ENCODE measurements at regions not wholly inside any gene's neighbourhood (a gene's known extent, or its start where the extent isn't known, plus 50 kb on each side); places are given as distances from the start of the nearest gene placed in this dataset.
"Not testable (repeated sequence)": the region's sequence is repeated elsewhere in the genome, so short reads cannot be mapped to it uniquely, and the experiment has no call there.

GRCh38 chr12:19779395-19780056, 340.2 kb downstream of the AEBP2 start:
- DNase-seq, result no peak

GRCh38 chr12:19780460-19780859, 341.2 kb downstream of the AEBP2 start:
- no peak for DNase-seq

GRCh38 chr12:19783547-19784444, 344.5 kb downstream of the AEBP2 start:
- DNase-seq, result no peak

- no peak for DNase-seq
Measured at GRCh38 chr12:19792028-19792427, 352.7 kb downstream of the AEBP2 start.

GRCh38 chr12:19794116-19794515, 354.8 kb downstream of the AEBP2 start:
- DNase-seq, result no peak

- DNase-seq, result no peak
Measured at GRCh38 chr12:19799216-19799615, 359.9 kb downstream of the AEBP2 start.

- no peak for DNase-seq
Measured at GRCh38 chr12:19799895-19800602, 360.8 kb downstream of the AEBP2 start.

GRCh38 chr12:19800884-19801283, 361.6 kb downstream of the AEBP2 start:
- DNase-seq, result no peak

- no peak for DNase-seq
Measured at GRCh38 chr12:19801941-19802340, 362.6 kb downstream of the AEBP2 start.

GRCh38 chr12:19802915-19803314, 363.6 kb downstream of the AEBP2 start:
- DNase-seq, result no peak

- no peak for DNase-seq
Measured at GRCh38 chr12:19804737-19805136, 365.4 kb downstream of the AEBP2 start.

- no peak for DNase-seq
Measured at GRCh38 chr12:19808371-19808770, 369.1 kb downstream of the AEBP2 start.

GRCh38 chr12:19810213-19810612, 370.9 kb downstream of the AEBP2 start:
- DNase-seq, result no peak

- no peak for DNase-seq
Measured at GRCh38 chr12:19811922-19812321, 372.6 kb downstream of the AEBP2 start.

- no peak for DNase-seq
Measured at GRCh38 chr12:19819231-19819630, 379.9 kb downstream of the AEBP2 start.

- DNase-seq, result no peak
Measured at GRCh38 chr12:19822476-19822875, 383.2 kb downstream of the AEBP2 start.

- not testable (repeated sequence) for DNase-seq
Measured at GRCh38 chr12:19823326-19823725, 384.0 kb downstream of the AEBP2 start.

- no peak for DNase-seq
Measured at GRCh38 chr12:19826980-19827550, 387.8 kb downstream of the AEBP2 start.

- no peak for DNase-seq
Measured at GRCh38 chr12:19829100-19829853, 390.0 kb downstream of the AEBP2 start.

- no peak for DNase-seq
Measured at GRCh38 chr12:19830446-19830845, 391.2 kb downstream of the AEBP2 start.

- DNase-seq, result no peak
Measured at GRCh38 chr12:19833775-19834501, 394.6 kb downstream of the AEBP2 start.

- DNase-seq, result no peak
Measured at GRCh38 chr12:19834592-19834991, 395.3 kb downstream of the AEBP2 start.

Data from midbrain (tissue), 1 donor.